SK-MEL-5 (cell line): ENCODE measurements at regions not wholly inside any gene's neighbourhood (a gene's known extent, or its start where the extent isn't known, plus 50 kb on each side); places are given as distances from the start of the nearest gene placed in this dataset.

ENCODE experiments used
- DNase-seq: peaks from one replicate; pipeline ENCODE4 v3.0.0-alpha.2; 2016; ENCODE audit warnings: low read depth, low spot score
- in situ Hi-C: cut with HindIII; loops from 2 replicates; pipeline ENCODE4 v1.10.0; 2016; ENCODE audit warnings: low sequenced_read_pairs, high pct_unique_total_duplicates, low pct_unique_long_range_greater_than_20kb

GRCh38 chr7:25763463-25763860, 388.5 kb upstream of the NFE2L3 start:
- in situ Hi-C loops, result no loop called here
- DNase-seq, result no peak

GRCh38 chr7:25765110-25765655, 386.8 kb upstream of the NFE2L3 start:
- DNase-seq, result no peak
- in situ Hi-C loops, result no loop called here

GRCh38 chr7:25770235-25770634, 381.8 kb upstream of the NFE2L3 start:
- in situ Hi-C loops, result no loop called here
- no peak for DNase-seq

- no peak for DNase-seq
- in situ Hi-C loops, result no loop called here
Measured at GRCh38 chr7:25770670-25771069, 381.3 kb upstream of the NFE2L3 start.

- no peak for DNase-seq
- in situ Hi-C loops, result no loop called here
Measured at GRCh38 chr7:25771491-25771890, 380.5 kb upstream of the NFE2L3 start.

GRCh38 chr7:25772802-25773201, 379.2 kb upstream of the NFE2L3 start:
- in situ Hi-C loops, result no loop called here
- DNase-seq, result no peak

- no peak for DNase-seq
- in situ Hi-C loops, result no loop called here
Measured at GRCh38 chr7:25774675-25775074, 377.3 kb upstream of the NFE2L3 start.

- no peak for DNase-seq
- in situ Hi-C loops, result no loop called here
Measured at GRCh38 chr7:25775570-25775969, 376.4 kb upstream of the NFE2L3 start.

- in situ Hi-C loops, result no loop called here
- no peak for DNase-seq
Measured at GRCh38 chr7:25775999-25776743, 375.8 kb upstream of the NFE2L3 start.

GRCh38 chr7:25776744-25777123, 375.3 kb upstream of the NFE2L3 start:
- in situ Hi-C loops, result no loop called here

GRCh38 chr7:25777969-25778708, 373.9 kb upstream of the NFE2L3 start:
- no peak for DNase-seq
- in situ Hi-C loops, result no loop called here

More at GRCh38 chr7:25776744-25777123, 375.3 kb upstream of the NFE2L3 start:
- DNase-seq, result no peak

- in situ Hi-C loops, result no loop called here
Measured at GRCh38 chr7:25779002-25779546, 372.9 kb upstream of the NFE2L3 start.

GRCh38 chr7:25780904-25781303, 371.1 kb upstream of the NFE2L3 start:
- peak; percentile 87 for DNase-seq
- in situ Hi-C loops, result no loop called here

More at GRCh38 chr7:25779002-25779546, 372.9 kb upstream of the NFE2L3 start:
- no peak for DNase-seq

GRCh38 chr7:25781704-25782103, 370.3 kb upstream of the NFE2L3 start:
- no peak for DNase-seq
- in situ Hi-C loops, result no loop called here

GRCh38 chr7:25786936-25787335, 365.1 kb upstream of the NFE2L3 start:
- in situ Hi-C loops, result no loop called here
- no peak for DNase-seq

- in situ Hi-C loops, result no loop called here
- DNase-seq, result no peak
Measured at GRCh38 chr7:25787336-25787735, 364.7 kb upstream of the NFE2L3 start.

GRCh38 chr7:25788371-25788770, 363.6 kb upstream of the NFE2L3 start:
- in situ Hi-C loops, result no loop called here
- no peak for DNase-seq

- no peak for DNase-seq
- in situ Hi-C loops, result no loop called here
Measured at GRCh38 chr7:25788961-25789620, 362.9 kb upstream of the NFE2L3 start.
